Type B pancreatic cell (in vitro differentiated cells): ENCODE measurements at regions not wholly inside any gene's neighbourhood (a gene's known extent, or its start where the extent isn't known, plus 50 kb on each side); places are given as distances from the start of the nearest gene placed in this dataset.

ENCODE experiments used
- DNase-seq: peaks from one replicate; pipeline ENCODE4 v3.0.0; 2021; ENCODE audit warnings: mixed read lengths; ENCODE audit not compliant: unreplicated experiment; ENCODE audit errors: extremely low spot score
- H3K27ac Mint-ChIP-seq: 2 replicates; pipeline ENCODE4 v1.8.0; 2021; ENCODE audit warnings: mild to moderate bottlenecking, mixed read lengths
- H3K27me3 Mint-ChIP-seq: 2 replicates; pipeline ENCODE4 v1.8.0; 2021; ENCODE audit warnings: mixed read lengths
- H3K36me3 Mint-ChIP-seq: 2 replicates; pipeline ENCODE4 v1.8.0; 2021; ENCODE audit warnings: mixed read lengths
- H3K4me1 Mint-ChIP-seq: one replicate; pipeline ENCODE4 v1.8.0; 2021; ENCODE audit warnings: mixed read lengths; ENCODE audit not compliant: unreplicated experiment
- H3K4me3 Mint-ChIP-seq: 2 replicates; pipeline ENCODE4 v1.8.0; 2021; ENCODE audit warnings: mild to moderate bottlenecking, mixed read lengths
- H3K9me3 Mint-ChIP-seq: 2 replicates; pipeline ENCODE4 v1.8.0; 2021; ENCODE audit warnings: mixed read lengths
- TF ChIP-seq, protein P1 (sequence below): fragments of 200-600 bp; sonication (generic); conservative IDR thresholded peaks from 2 replicates; pipeline ENCODE4 v1.5.0; 2021; ENCODE audit warnings: antibody characterized with exemption, mild to moderate bottlenecking

DNA sequence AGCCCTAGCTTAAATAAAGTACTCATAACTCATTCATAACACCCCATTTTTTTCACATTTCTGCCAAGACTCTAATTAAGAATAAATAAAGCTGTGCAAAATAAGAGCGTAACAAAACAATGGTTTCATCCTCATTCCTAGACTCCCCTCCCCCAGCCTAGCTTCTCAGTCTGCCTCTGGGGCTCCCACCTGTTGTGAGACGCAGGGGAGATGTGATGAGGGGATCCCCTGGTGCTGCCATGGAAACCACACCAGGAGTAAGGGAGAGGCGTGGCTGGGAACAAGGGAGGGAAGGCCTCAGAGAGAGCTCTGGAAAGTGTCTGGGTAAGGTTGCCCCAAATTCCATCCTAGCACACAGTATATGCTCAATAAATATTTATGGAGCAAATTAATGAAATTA is 93.3 kb upstream of the USP29 start:
- Mint-ChIP-seq H3K4me1 (no peaks in the 10 kb centered on the region), H3K9me3 (peaks cover 18% of the 10 kb centered on the region), H3K4me3 (no peak overlapping the region), H3K27me3 (no peaks in the 10 kb centered on the region), H3K36me3 (no peaks in the 10 kb centered on the region), H3K27ac (no peak overlapping the region)
- TF ChIP-seq, protein P1, sequence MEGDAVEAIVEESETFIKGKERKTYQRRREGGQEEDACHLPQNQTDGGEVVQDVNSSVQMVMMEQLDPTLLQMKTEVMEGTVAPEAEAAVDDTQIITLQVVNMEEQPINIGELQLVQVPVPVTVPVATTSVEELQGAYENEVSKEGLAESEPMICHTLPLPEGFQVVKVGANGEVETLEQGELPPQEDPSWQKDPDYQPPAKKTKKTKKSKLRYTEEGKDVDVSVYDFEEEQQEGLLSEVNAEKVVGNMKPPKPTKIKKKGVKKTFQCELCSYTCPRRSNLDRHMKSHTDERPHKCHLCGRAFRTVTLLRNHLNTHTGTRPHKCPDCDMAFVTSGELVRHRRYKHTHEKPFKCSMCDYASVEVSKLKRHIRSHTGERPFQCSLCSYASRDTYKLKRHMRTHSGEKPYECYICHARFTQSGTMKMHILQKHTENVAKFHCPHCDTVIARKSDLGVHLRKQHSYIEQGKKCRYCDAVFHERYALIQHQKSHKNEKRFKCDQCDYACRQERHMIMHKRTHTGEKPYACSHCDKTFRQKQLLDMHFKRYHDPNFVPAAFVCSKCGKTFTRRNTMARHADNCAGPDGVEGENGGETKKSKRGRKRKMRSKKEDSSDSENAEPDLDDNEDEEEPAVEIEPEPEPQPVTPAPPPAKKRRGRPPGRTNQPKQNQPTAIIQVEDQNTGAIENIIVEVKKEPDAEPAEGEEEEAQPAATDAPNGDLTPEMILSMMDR, result no peak
- no peak for DNase-seq

DNA sequence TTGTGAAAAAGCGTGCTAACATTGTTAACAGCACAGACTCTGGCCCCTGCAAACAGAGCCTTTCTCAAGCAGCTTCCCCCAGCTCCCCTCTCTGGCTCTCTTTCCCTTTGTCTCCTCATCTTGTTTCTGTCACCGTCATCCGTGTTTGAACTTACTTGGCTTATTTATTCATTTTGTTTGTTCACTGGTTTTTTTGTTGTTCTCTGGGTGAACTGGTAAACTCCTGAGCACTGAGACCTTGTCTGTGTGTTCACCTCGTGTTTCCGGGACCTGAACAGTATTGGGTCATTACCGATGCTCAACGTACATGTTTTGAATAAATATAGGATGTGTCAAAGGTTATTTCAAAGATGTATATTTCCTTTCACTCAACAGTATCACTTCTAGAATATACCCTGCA is 92.4 kb upstream of the USP29 start:
- Mint-ChIP-seq H3K27me3 (no peaks in the 10 kb centered on the region), H3K27ac (no peak overlapping the region), H3K4me1 (no peaks in the 10 kb centered on the region), H3K9me3 (peaks cover 18% of the 10 kb centered on the region), H3K4me3 (no peak overlapping the region), H3K36me3 (no peaks in the 10 kb centered on the region)
- TF ChIP-seq, protein P1, result no peak
- no peak for DNase-seq

DNA sequence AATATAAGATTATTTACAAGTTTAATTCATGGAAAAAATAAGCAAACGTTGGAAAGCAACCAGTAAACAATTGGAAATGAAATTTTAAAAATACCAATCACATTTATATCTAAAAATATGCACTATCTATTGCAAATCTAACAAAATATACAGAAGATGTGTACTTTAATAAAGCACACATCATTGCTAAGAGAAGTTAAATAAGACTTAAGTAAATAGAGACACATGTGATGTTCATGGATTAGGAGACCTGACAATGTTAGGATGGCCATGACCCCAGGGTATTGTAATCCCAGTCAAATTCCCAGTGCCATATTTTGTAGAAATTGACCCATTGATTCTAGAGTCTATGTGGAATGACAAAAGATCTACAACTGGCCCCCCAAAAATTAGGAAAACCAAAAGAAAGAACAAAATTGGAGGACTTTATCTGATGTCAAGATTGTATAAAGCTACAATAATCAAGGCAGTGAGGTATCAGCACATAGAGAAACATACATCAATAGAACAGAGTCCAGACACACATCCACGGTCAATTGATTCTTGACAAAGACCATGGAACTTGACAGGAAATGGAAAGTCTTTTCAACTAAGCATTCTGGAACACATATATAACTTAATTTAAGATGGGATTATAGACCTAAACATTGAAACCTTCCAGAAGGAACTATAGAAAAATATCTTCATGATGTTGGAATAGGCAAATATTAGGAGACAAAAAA is 90.8 kb upstream of the USP29 start:
- Mint-ChIP-seq H3K36me3 (no peaks in the 10 kb centered on the region), H3K9me3 (peaks cover 14% of the 10 kb centered on the region), H3K4me1 (no peaks in the 10 kb centered on the region), H3K27me3 (no peaks in the 10 kb centered on the region), H3K4me3 (no peak overlapping the region), H3K27ac (no peak overlapping the region)
- no peak for DNase-seq
- TF ChIP-seq, protein P1, result no peak

DNA sequence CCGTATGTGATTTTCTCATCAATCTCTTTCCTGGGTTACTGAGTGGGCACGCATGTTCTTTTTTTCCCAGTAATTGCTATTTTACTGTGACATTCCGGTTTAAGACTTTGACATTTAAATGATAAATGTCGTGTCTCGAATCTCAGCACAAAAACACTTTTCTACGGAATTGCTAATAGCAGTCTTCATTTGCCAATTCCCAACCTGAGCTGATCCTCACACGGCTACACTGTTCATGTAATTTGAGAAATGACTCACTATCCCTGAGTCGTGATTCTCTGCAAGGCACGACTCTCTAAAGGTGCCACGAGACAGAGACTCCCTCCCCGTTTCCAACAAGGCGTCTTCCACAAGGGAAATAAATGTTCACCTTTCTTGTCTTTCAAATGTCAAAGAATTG is 88.7 kb upstream of the USP29 start:
- peaks cover 19% of the 10 kb centered on the region for H3K9me3 Mint-ChIP-seq
- TF ChIP-seq, protein P1, result no peak
- no peak for DNase-seq
- no peak overlapping the region for H3K4me3 Mint-ChIP-seq
- H3K27me3 Mint-ChIP-seq, result no peaks in the 10 kb centered on the region
- no peaks in the 10 kb centered on the region for H3K4me1 Mint-ChIP-seq
- H3K36me3 Mint-ChIP-seq, result no peaks in the 10 kb centered on the region
- no peak overlapping the region for H3K27ac Mint-ChIP-seq

DNA sequence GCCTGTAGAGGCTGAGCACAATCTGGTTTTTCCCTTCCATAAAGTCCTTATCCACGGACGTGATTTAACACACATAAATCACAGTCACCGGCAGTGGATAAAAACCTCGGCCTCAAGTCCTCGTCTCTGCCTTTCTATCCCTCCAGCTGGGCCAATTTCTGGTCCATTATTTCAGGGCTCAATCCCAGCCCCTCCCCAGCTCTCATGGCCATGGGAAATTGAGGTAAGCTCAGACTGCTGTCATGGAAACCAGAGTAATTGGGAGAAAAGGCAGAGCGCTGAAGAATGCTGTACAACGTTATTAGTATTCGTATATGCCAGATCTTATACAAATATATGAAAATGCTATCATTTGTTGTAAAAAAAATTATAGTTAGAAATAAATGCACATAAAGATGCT is 86.2 kb upstream of the USP29 start:
- no peak overlapping the region for H3K27ac Mint-ChIP-seq
- no peaks in the 10 kb centered on the region for H3K27me3 Mint-ChIP-seq
- H3K4me3 Mint-ChIP-seq, result no peak overlapping the region
- TF ChIP-seq, protein P1, result no peak
- H3K36me3 Mint-ChIP-seq, result no peaks in the 10 kb centered on the region
- H3K9me3 Mint-ChIP-seq, result peaks cover 22% of the 10 kb centered on the region
- H3K4me1 Mint-ChIP-seq, result no peaks in the 10 kb centered on the region
- DNase-seq, result no peak
